Nephron (organoid): ENCODE measurements at regions not wholly inside any gene's neighbourhood (a gene's known extent, or its start where the extent isn't known, plus 50 kb on each side); places are given as distances from the start of the nearest gene placed in this dataset.
A peak's percentile ranks its signal among the peaks of the same experiment; 100 is the strongest.
"Not testable (repeated sequence)": the region's sequence is repeated elsewhere in the genome, so short reads cannot be mapped to it uniquely, and the experiment has no call there.

Experiments used
- H3K27ac Mint-ChIP-seq, 3 experiments: 2 replicates each; pipeline ENCODE4 v1.8.0; 2020; ENCODE audit warnings: mixed read lengths in 3 of 3, mild to moderate bottlenecking in 2 of 3, moderate library complexity in 1 of 3
- H3K27me3 Mint-ChIP-seq: 2 replicates; pipeline ENCODE4 v1.8.0; 2021; ENCODE audit warnings: low read depth, mild to moderate bottlenecking, moderate library complexity, mixed read lengths
- H3K36me3 Mint-ChIP-seq: 2 replicates; pipeline ENCODE4 v1.8.0; 2020; ENCODE audit warnings: low read depth, mixed read lengths
- H3K4me1 Mint-ChIP-seq: 2 replicates; pipeline ENCODE4 v1.8.0; 2020; ENCODE audit warnings: mixed read lengths
- H3K4me3 Mint-ChIP-seq, 3 experiments: 2 replicates each; pipeline ENCODE4 v1.8.0; 2020; ENCODE audit warnings: mild to moderate bottlenecking in 3 of 3, mixed read lengths in 3 of 3, moderate library complexity in 2 of 3
- H3K9me3 Mint-ChIP-seq: 2 replicates; pipeline ENCODE4 v1.8.0; 2020; ENCODE audit warnings: mixed read lengths
- TF ChIP-seq, protein P1 (sequence below), 3 experiments: fragments of 200-600 bp; sonication (generic); IDR thresholded peaks; one replicate each; pipeline ENCODE4 v1.5.0; 2021; ENCODE audit warnings: antibody characterized with exemption in 3 of 3; ENCODE audit not compliant: unreplicated experiment in 3 of 3

DNA sequence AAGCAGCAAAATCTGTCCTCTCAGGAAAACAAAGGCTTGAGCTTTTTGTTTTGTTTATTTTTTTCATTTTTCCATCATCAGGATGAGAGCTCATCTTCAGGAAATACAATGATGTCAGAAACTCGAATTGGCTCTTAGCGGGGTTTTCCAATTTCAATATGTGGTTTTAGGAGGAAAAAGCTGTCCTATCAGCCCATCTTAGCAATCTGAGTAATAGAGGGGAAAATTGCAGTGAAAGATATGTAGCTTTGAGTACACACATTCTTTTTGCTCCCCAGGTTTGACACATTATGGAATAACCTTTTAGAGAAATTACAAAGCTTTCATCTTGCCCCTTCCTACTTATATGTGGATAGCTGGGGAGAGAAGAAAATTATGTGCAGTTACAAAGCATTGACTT, 113.6 kb upstream of the MYO3A start:
- no peak overlapping the region for H3K4me3 Mint-ChIP-seq
- no peak overlapping the region for H3K27ac Mint-ChIP-seq
- no peaks in the 10 kb centered on the region for H3K9me3 Mint-ChIP-seq
- peaks cover 6% of the 10 kb centered on the region for H3K27me3 Mint-ChIP-seq
- no peaks in the 10 kb centered on the region for H3K36me3 Mint-ChIP-seq
- no peaks in the 10 kb centered on the region for H3K4me1 Mint-ChIP-seq
- TF ChIP-seq, protein P1, sequence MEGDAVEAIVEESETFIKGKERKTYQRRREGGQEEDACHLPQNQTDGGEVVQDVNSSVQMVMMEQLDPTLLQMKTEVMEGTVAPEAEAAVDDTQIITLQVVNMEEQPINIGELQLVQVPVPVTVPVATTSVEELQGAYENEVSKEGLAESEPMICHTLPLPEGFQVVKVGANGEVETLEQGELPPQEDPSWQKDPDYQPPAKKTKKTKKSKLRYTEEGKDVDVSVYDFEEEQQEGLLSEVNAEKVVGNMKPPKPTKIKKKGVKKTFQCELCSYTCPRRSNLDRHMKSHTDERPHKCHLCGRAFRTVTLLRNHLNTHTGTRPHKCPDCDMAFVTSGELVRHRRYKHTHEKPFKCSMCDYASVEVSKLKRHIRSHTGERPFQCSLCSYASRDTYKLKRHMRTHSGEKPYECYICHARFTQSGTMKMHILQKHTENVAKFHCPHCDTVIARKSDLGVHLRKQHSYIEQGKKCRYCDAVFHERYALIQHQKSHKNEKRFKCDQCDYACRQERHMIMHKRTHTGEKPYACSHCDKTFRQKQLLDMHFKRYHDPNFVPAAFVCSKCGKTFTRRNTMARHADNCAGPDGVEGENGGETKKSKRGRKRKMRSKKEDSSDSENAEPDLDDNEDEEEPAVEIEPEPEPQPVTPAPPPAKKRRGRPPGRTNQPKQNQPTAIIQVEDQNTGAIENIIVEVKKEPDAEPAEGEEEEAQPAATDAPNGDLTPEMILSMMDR (IDR thresholded peaks at IDR 0.05; ENCODE audit: unreplicated experiment in 3 of 3) = no peak

- TF ChIP-seq, protein P1 (IDR thresholded peaks at IDR 0.05; ENCODE audit: unreplicated experiment in 3 of 3) = no peak
- H3K27ac Mint-ChIP-seq = no peak overlapping the region
- H3K36me3 Mint-ChIP-seq = no peaks in the 10 kb centered on the region
- H3K9me3 Mint-ChIP-seq = no peaks in the 10 kb centered on the region
- no peaks in the 10 kb centered on the region for H3K4me1 Mint-ChIP-seq
- H3K27me3 Mint-ChIP-seq = peaks cover 6% of the 10 kb centered on the region
- no peak overlapping the region for H3K4me3 Mint-ChIP-seq
Measured at GRCh38 chr10:25820874-25821273, 113.2 kb upstream of the MYO3A start.

DNA sequence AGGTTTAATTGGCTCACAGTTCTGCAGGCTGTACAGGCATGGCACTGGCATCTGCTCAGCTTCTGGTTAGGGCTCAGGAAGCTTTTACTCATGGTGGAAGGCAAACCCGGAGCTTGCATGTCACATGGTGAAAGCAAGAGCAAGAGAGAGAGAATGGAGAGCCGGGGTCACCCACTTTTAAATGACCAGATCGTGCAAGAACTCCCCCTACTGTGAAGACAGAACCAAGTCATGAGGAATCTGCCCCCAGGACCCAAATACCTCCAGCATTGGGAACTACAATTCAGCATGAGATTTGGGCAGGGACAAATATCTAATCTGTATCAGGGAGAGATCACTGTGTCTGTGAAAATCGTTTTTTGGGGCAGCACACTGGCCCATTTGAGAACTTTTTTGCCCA, 110.0 kb upstream of the MYO3A start:
- TF ChIP-seq, protein P1 (IDR thresholded peaks at IDR 0.05; ENCODE audit: unreplicated experiment in 3 of 3) = no peak
- Mint-ChIP-seq H3K27me3 (peaks cover 6% of the 10 kb centered on the region), H3K36me3 (no peaks in the 10 kb centered on the region), H3K4me3 (no peak overlapping the region), H3K9me3 (no peaks in the 10 kb centered on the region), H3K4me1 (no peaks in the 10 kb centered on the region), H3K27ac (no peak overlapping the region)

DNA sequence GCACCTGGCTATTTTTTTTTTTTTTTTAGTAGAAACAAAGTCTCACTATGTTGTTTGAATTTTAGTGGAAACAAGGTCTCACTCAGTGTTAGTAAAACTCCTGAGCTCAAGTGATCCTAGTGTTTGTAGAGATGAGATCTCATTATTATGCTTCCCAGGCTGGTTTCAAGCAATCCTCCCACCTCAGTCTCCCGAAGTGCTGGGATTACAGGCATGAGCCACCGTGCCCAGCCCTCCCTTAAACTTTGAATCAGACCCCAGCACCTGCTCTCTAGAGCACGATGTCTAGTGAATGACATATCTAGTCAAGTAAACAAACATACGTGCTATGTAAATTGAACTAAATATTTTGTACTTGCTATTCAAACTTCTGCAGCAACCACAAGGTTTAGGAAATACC, 105.6 kb upstream of the MYO3A start:
- no peak overlapping the region for H3K4me3 Mint-ChIP-seq
- peak overlapping the region in 2 of 3 experiments; percentile 56 to 69 for H3K27ac Mint-ChIP-seq
- no peaks in the 10 kb centered on the region for H3K4me1 Mint-ChIP-seq
- peaks cover 6% of the 10 kb centered on the region for H3K27me3 Mint-ChIP-seq
- no peaks in the 10 kb centered on the region for H3K36me3 Mint-ChIP-seq
- TF ChIP-seq, protein P1 (IDR thresholded peaks at IDR 0.05; ENCODE audit: unreplicated experiment in 3 of 3) = no peak
- H3K9me3 Mint-ChIP-seq = no peaks in the 10 kb centered on the region

DNA sequence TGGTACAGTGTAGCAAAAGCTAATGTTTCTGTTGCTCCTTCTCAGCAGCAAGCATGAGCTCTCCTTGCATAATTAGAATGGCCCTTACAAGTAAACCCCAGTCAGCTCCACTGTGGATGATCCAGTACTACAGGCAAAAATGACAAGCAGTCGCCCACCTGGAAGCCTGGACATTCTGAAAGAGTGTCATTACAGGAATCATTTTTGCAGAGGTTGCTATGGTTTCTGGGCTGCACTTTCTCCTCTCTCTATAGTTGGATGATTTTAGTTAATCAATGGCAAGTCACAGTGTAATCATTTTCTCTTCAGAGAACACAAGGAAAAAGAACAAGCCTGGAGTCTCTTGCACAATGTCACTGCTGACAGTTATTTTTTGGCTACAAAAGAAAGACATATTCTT, 102.9 kb upstream of the MYO3A start:
- Mint-ChIP-seq H3K9me3 (no peaks in the 10 kb centered on the region), H3K27ac (peak overlapping the region; percentile 90 to 94 (median 91)), H3K4me1 (no peaks in the 10 kb centered on the region), H3K4me3 (no peak overlapping the region), H3K27me3 (no peaks in the 10 kb centered on the region), H3K36me3 (no peaks in the 10 kb centered on the region)
- TF ChIP-seq, protein P1 (IDR thresholded peaks at IDR 0.05; ENCODE audit: unreplicated experiment in 3 of 3) = no peak

- Mint-ChIP-seq H3K36me3 (no peaks in the 10 kb centered on the region), H3K4me3 (no peak overlapping the region), H3K27me3 (peaks cover 4% of the 10 kb centered on the region), H3K9me3 (no peaks in the 10 kb centered on the region), H3K4me1 (no peaks in the 10 kb centered on the region), H3K27ac (no peak overlapping the region)
- TF ChIP-seq, protein P1 (IDR thresholded peaks at IDR 0.05; ENCODE audit: unreplicated experiment in 3 of 3) = no peak
Measured at GRCh38 chr10:25839683-25840082, 94.3 kb upstream of the MYO3A start.

DNA sequence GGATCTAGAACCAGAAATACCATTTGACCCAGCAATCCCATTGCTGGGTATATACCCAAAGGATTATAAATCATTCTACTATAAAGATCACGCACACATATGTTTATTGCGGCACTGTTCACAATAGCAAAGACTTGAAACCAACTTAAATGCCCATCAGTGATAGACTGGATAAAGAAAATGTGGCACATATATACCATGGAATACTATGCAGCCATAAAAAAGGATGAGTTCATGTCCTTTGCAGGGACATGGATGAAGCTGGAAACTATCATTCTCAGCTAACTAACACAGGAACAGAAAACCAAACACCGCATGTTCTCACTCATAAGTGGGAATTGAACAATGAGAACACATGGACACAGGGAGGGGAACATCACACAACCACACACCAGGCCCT, 93.2 kb upstream of the MYO3A start:
- H3K36me3 Mint-ChIP-seq, H3K4me1 Mint-ChIP-seq, H3K27ac Mint-ChIP-seq, H3K27me3 Mint-ChIP-seq, H3K4me3 Mint-ChIP-seq, H3K9me3 Mint-ChIP-seq: not testable (repeated sequence)
